HepG2 (cell line): ENCODE measurements at regions not wholly inside any gene's neighbourhood (a gene's known extent, or its start where the extent isn't known, plus 50 kb on each side); places are given as distances from the start of the nearest gene placed in this dataset.

Experiments
- ATAC-seq: fragments of 200-7000 bp; cut with Tn5 transposase; 3 replicates; pipeline ENCODE4 v1.9.1; 2020; ENCODE audit warnings: mild to moderate bottlenecking, moderate library complexity
- BruUV-seq: library from RNA; stranded (reverse); fragments of 400-500 nt; replicated peaks from 2 replicates; lab custom pipeline; 2021; lab: Mats Ljungman, UMichigan
- CTCF ChIA-PET: fragments of 300-600 bp; formaldehyde crosslinking; extraction: SDS; loops from one replicate; lab custom pipeline; 2021; ENCODE audit warnings: low total read pairs, inconsistent platforms, low intra/inter-chr PET ratio; lab: Yijun Ruan, JAX
- POLR2A ChIA-PET: fragments of 350-600 bp; sonication (Branson Sonifier 250); formaldehyde crosslinking; loops from one replicate; lab custom pipeline; 2020; ENCODE audit warnings: antibody characterized with exemption, inconsistent platforms; lab: Yijun Ruan, JAX
- DNase-seq: peaks from one replicate; pipeline ENCODE4 v3.0.0-alpha.2; 2015; ENCODE audit warnings: low spot score
- FAIRE-seq: peaks from 3 replicates; lab custom pipeline; 2011; peaks lifted over from hg19 to GRCh38; lab: Jason Lieb, UNC
- H2AFZ ChIP-seq: one replicate; pipeline ENCODE4 v1.6.1; 2011; ENCODE audit warnings: low read length, inconsistent platforms
- H3K27ac ChIP-seq: fragments of 300-600 bp; 3 replicates; pipeline ENCODE4 v1.8.0; 2011; ENCODE audit warnings: mixed run types, mild to moderate bottlenecking, mixed read lengths, low read length, inconsistent platforms; ENCODE audit not compliant: insufficient read depth; ENCODE audit errors: extremely low read length
- H3K27me3 ChIP-seq, 2 experiments: fragments of 200-600 bp in 1 of 2; 2 replicates in 1 of 2; 3 replicates in 1 of 2; pipeline versions ENCODE4 v1.6.0 to v1.8.0; 2011; ENCODE audit warnings: low read length in 2 of 2, mild to moderate bottlenecking in 2 of 2, moderate library complexity in 2 of 2, inconsistent platforms in 1 of 2; ENCODE audit not compliant: insufficient read depth in 2 of 2, control insufficient read depth in 1 of 2
- H3K36me3 ChIP-seq, 2 experiments: fragments of 200-600 bp in 1 of 2; replicated peaks in 1 of 2; 2 replicates in 1 of 2; 3 replicates in 1 of 2; pipeline versions ENCODE4 v1.5.1 to v1.8.0; 2011; ENCODE audit warnings: low read length in 2 of 2, inconsistent platforms in 1 of 2; ENCODE audit not compliant: insufficient read depth in 2 of 2, control insufficient read depth in 1 of 2
- H3K4me1 ChIP-seq: 2 replicates; pipeline ENCODE4 v1.5.1; 2012; ENCODE audit warnings: low read length, inconsistent platforms; ENCODE audit not compliant: insufficient read depth
- H3K4me2 ChIP-seq: 2 replicates; pipeline ENCODE4 v1.6.0; 2011; ENCODE audit warnings: low read depth, low read length, inconsistent platforms
- H3K4me3 ChIP-seq, 3 experiments: fragments of 200-600 bp in 1 of 3; sonication (generic), shearing (Covaris generic) in 1 of 3; replicated peaks in 1 of 3; 2 replicates each; pipeline ENCODE4 v1.5.1; 2011 to 2016; ENCODE audit warnings: low read length in 3 of 3, inconsistent platforms in 2 of 3, low read depth in 2 of 3, mild to moderate bottlenecking in 2 of 3, control low read depth in 1 of 3, mixed read lengths in 1 of 3; ENCODE audit not compliant: insufficient read depth in 1 of 3
- H3K79me2 ChIP-seq: one replicate; pipeline ENCODE4 v1.6.1; 2011; ENCODE audit warnings: low read length, inconsistent platforms; ENCODE audit not compliant: insufficient read depth
- H3K9ac ChIP-seq: 2 replicates; pipeline ENCODE4 v1.6.0; 2011; ENCODE audit warnings: mild to moderate bottlenecking, low read depth, low read length, inconsistent platforms; ENCODE audit not compliant: insufficient read depth
- H3K9me3 ChIP-seq: 2 replicates; pipeline ENCODE4 v1.5.1; 2012; ENCODE audit warnings: mild to moderate bottlenecking, low read length
- H4K20me1 ChIP-seq: 2 replicates; pipeline ENCODE4 v1.6.0; 2011; ENCODE audit warnings: inconsistent platforms, mild to moderate bottlenecking, low read length, moderate library complexity; ENCODE audit not compliant: insufficient read depth
- FOXA1 ChIP-seq, 2 experiments: fragments of 450-650 bp in 1 of 2; sonication (generic) in 1 of 2; formaldehyde crosslinking in 1 of 2; IDR thresholded peaks; 2 replicates each; pipeline versions ENCODE4 v1.4.0 to v1.6.1; 2016 to 2020; ENCODE audit warnings: missing genetic modification reagents in 1 of 2
- KDM2A ChIP-seq: sonication (generic); formaldehyde crosslinking; IDR thresholded peaks from 2 replicates; pipeline ENCODE4 v1.4.0; 2020; ENCODE audit warnings: low read depth, missing genetic modification reagents, borderline replicate concordance
- MIER3 ChIP-seq: IDR thresholded peaks from 2 replicates; pipeline ENCODE4 v1.6.1; 2016; ENCODE audit warnings: missing compliant biosample characterization, borderline replicate concordance
- NFRKB ChIP-seq: fragments of 450-650 bp; IDR thresholded peaks from 2 replicates; pipeline ENCODE4 v1.6.1; 2017
- RARG ChIP-seq: sonication (generic); formaldehyde crosslinking; IDR thresholded peaks from 2 replicates; pipeline ENCODE4 v1.4.0; 2020; ENCODE audit warnings: low read depth, mild to moderate bottlenecking, missing genetic modification reagents
- SOX13 ChIP-seq, 3 experiments: fragments of 450-650 bp in 1 of 3; sonication (generic) in 1 of 3; formaldehyde crosslinking in 1 of 3; IDR thresholded peaks in 2 of 3; conservative IDR thresholded peaks in 1 of 3; 2 replicates each; pipeline versions ENCODE4 v1.5.0 to v1.6.1; 2016 to 2020; ENCODE audit warnings: antibody characterized with exemption in 1 of 3, mild to moderate bottlenecking in 1 of 3, missing compliant biosample characterization in 1 of 3, missing genetic modification reagents in 1 of 3, moderate library complexity in 1 of 3
- TP53 ChIP-seq: sonication (generic); formaldehyde crosslinking; conservative IDR thresholded peaks from 2 replicates; pipeline ENCODE4 v1.4.0; 2020; ENCODE audit warnings: missing genetic modification reagents
- ZNF121 ChIP-seq: sonication (generic); formaldehyde crosslinking; IDR thresholded peaks from 2 replicates; pipeline ENCODE4 v1.5.0; 2020; ENCODE audit warnings: mild to moderate bottlenecking, missing genetic modification reagents
- ZNF138 ChIP-seq: sonication (generic); formaldehyde crosslinking; IDR thresholded peaks from 2 replicates; pipeline ENCODE4 v1.5.0; 2020; ENCODE audit warnings: mild to moderate bottlenecking, low read depth, missing genetic modification reagents
- ZNF558 ChIP-seq: sonication (generic); formaldehyde crosslinking; IDR thresholded peaks from 2 replicates; pipeline ENCODE4 v1.9.0; 2022; ENCODE audit warnings: mild to moderate bottlenecking, missing genetic modification reagents, borderline replicate concordance
- ZNF7 ChIP-seq: IDR thresholded peaks from 2 replicates; pipeline ENCODE4 v1.6.1; 2016; ENCODE audit warnings: missing biosample characterization, missing genetic modification reagents
- ZNF768 ChIP-seq: sonication (generic); formaldehyde crosslinking; IDR thresholded peaks from 2 replicates; pipeline ENCODE4 v1.4.0; 2020; ENCODE audit warnings: missing genetic modification reagents
- WGBS: methylation state at CpG from one replicate; pipeline ENCODE4 v1.1.6; 2017; ENCODE audit warnings: low lambda C conversion rate; 5-methylcytosine and 5-hydroxymethylcytosine counted together
- in situ Hi-C: cut with HindIII; loops from 2 replicates; pipeline ENCODE4 v1.10.0; 2017; ENCODE audit warnings: low pct_unique_long_range_greater_than_20kb; ENCODE audit not compliant: extremely low pct_ligation_motif_present
- intact Hi-C: fragments of 100-400 bp; cut with micrococcal nuclease; formaldehyde crosslinking; loops from one replicate; pipeline ENCODE4 v1.10.0; 2022; ENCODE audit not compliant: unreplicated experiment
- TF ChIP-seq, protein P1 (sequence below): sonication (generic); formaldehyde crosslinking; IDR thresholded peaks from 2 replicates; pipeline ENCODE4 v1.9.0; 2022; ENCODE audit warnings: low read depth, missing genetic modification reagents
- TF ChIP-seq, protein P2 (sequence below): sonication (generic); formaldehyde crosslinking; IDR thresholded peaks from 2 replicates; pipeline ENCODE4 v1.9.0; 2022; ENCODE audit warnings: missing genetic modification reagents, mild to moderate bottlenecking, borderline replicate concordance

DNA sequence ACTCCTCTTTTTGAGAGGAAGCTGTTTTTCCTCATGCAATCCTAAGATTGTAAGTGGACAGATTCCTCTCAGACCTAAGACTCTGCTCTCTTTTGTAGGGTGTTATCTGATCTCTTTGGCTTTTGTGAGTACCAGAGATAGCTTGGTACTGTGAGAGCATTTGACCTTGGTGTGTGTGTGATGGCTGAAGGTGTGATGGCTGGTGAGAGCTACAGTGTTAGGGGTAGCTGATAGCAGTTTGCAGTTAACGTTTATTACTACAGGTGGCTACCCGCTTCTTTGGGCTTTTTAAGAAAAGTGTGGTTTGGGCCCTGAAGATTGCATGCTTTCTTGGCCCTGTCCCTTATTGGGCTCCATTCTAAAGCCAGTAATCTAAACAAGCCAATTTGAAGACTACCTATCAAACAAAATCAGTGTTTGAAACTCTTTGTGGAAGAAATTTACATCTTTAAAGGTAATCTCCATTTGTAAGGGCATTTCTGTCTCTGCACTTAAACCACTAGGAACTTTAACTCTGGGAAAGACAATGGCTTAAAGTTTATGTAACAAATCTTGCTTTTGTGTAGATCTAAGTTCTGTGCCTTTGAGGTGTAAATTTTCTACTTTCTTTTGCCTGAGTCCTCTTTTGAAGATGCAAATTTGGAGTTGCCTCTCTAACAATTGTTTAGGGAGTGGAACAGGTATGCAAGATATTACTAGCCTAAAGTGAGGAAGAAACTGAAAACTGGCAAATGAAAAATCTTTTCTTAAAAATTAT is 85.3 kb upstream of the SERBP1 start:
- Histone ChIP-seq H3K9me3 (peaks cover 15% of the 10 kb centered on the region), H3K27me3 (no peaks in the 10 kb centered on the region), H3K36me3 (no peaks in the 10 kb centered on the region), H2AFZ (no peak overlapping the region), H3K27ac (peak overlapping the region; percentile 75), H3K4me1 (peaks cover 40% of the 10 kb centered on the region), H4K20me1 (no peaks in the 10 kb centered on the region), H3K9ac (no peak overlapping the region), H3K4me2 (no peak overlapping the region), H3K79me2 (no peaks in the 10 kb centered on the region), H3K4me3 (no peak overlapping the region)
- DNase-seq (no peak), ATAC-seq (no peak), FAIRE-seq (no peak)
- BruUV-seq, result no TSS peak
- ChIA-PET CTCF (no interaction called here), POLR2A (interaction anchor here (0.8 to 2.9 kb wide), 6 partner anchors 9 to 591 kb away, joined by 3 to 11 read pairs (median 4); partner anchors contain the start of genes DNAI4, MIER1 and SERBP1)
- intact Hi-C loops, result no loop called here
- in situ Hi-C loops, result no loop called here
- 62% methylated on average over 2 of the region's 2 CpGs for WGBS
- TF ChIP-seq TP53 (CRISPR knock-in tag) (no peak), ZNF7 (no peak), FOXA1 (IDR thresholded peaks at IDR 0.05) (no peak), FOXA1 (CRISPR knock-in tag; IDR thresholded peaks at IDR 0.05) (no peak), SOX13 (IDR thresholded peaks at IDR 0.05) (no peak), SOX13 (CRISPR knock-in tag; conservative IDR thresholded peaks at IDR 0.05 in 1 of 2, IDR thresholded peaks at IDR 0.05 in 1 of 2) (peak in 1 of 2 experiments; percentile 12; a peak in 1 of 4 replicates), ZNF558 (CRISPR knock-in tag) (0 out of 2 replicates have a peak, but pooled peaks have one; percentile 37)

DNA sequence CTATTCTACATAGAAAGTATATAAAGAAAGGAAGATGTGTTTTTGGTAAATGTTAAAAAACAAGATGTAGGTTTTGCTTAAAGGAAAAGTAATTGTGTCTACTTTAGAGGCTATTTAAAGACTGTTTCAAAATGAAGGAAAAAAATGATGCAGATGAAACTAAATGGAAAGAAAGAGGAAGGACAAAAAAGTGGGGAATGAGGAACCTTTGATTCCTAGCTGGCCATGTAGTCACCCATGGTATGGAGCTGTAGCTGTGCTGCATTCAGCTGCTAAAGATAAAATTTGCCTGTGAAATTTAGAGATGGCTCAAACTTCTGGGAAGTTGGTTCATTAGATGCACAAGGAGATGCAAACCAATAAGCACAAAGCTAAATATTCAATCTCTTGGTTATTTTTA is 86.8 kb upstream of the SERBP1 start:
- no peak overlapping the region for H3K4me2 ChIP-seq
- no peak overlapping the region for H3K9ac ChIP-seq
- no peak overlapping the region for H3K27ac ChIP-seq
- no TSS peak for BruUV-seq
- peaks cover 15% of the 10 kb centered on the region for H3K9me3 ChIP-seq
- ChIA-PET POLR2A (interaction anchor here (2.7 kb wide), 1 partner anchor 17 kb away, joined by 12 read pairs; no protein-coding TSS in a partner anchor), CTCF (no interaction called here)
- peaks cover 52% of the 10 kb centered on the region for H3K4me1 ChIP-seq
- H4K20me1 ChIP-seq, result no peaks in the 10 kb centered on the region
- H3K27me3 ChIP-seq, result no peaks in the 10 kb centered on the region
- ATAC-seq (no peak), FAIRE-seq (no peak), DNase-seq (no peak)
- H3K4me3 ChIP-seq, result no peak overlapping the region
- in situ Hi-C loops, result no loop called here
- no peak overlapping the region for H2AFZ ChIP-seq
- no peaks in the 10 kb centered on the region for H3K36me3 ChIP-seq
- no peaks in the 10 kb centered on the region for H3K79me2 ChIP-seq
- intact Hi-C loops, result no loop called here
- TF ChIP-seq, protein P1, sequence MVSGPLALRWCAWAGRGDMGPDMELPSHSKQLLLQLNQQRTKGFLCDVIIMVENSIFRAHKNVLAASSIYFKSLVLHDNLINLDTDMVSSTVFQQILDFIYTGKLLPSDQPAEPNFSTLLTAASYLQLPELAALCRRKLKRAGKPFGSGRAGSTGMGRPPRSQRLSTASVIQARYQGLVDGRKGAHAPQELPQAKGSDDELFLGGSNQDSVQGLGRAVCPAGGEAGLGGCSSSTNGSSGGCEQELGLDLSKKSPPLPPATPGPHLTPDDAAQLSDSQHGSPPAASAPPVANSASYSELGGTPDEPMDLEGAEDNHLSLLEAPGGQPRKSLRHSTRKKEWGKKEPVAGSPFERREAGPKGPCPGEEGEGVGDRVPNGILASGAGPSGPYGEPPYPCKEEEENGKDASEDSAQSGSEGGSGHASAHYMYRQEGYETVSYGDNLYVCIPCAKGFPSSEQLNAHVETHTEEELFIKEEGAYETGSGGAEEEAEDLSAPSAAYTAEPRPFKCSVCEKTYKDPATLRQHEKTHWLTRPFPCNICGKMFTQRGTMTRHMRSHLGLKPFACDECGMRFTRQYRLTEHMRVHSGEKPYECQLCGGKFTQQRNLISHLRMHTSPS (CRISPR knock-in tag), result no peak
- TF ChIP-seq MIER3 (CRISPR knock-in tag) (no peak), ZNF768 (no peak), KDM2A (no peak), RARG (CRISPR knock-in tag) (no peak), ZNF138 (CRISPR knock-in tag) (no peak), NFRKB (no peak), ZNF121 (no peak)
- TF ChIP-seq, protein P2, sequence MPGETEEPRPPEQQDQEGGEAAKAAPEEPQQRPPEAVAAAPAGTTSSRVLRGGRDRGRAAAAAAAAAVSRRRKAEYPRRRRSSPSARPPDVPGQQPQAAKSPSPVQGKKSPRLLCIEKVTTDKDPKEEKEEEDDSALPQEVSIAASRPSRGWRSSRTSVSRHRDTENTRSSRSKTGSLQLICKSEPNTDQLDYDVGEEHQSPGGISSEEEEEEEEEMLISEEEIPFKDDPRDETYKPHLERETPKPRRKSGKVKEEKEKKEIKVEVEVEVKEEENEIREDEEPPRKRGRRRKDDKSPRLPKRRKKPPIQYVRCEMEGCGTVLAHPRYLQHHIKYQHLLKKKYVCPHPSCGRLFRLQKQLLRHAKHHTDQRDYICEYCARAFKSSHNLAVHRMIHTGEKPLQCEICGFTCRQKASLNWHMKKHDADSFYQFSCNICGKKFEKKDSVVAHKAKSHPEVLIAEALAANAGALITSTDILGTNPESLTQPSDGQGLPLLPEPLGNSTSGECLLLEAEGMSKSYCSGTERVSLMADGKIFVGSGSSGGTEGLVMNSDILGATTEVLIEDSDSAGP, result no peak
